Ishikawa (cell line): ENCODE measurements at regions not wholly inside any gene's neighbourhood (a gene's known extent, or its start where the extent isn't known, plus 50 kb on each side); places are given as distances from the start of the nearest gene placed in this dataset.

Experiments
- CEBPB ChIP-seq: IDR thresholded peaks from 2 replicates; pipeline ENCODE4 v1.6.1; 2012
- CREB1 ChIP-seq: IDR thresholded peaks from 2 replicates; pipeline ENCODE4 v1.6.1; 2012; ENCODE audit warnings: low read depth
- EGR1 ChIP-seq: IDR thresholded peaks from 2 replicates; pipeline ENCODE4 v1.6.1; 2012
- EP300 ChIP-seq: IDR thresholded peaks from 2 replicates; pipeline ENCODE4 v1.6.1; 2012; ENCODE audit warnings: borderline replicate concordance
- FOXM1 ChIP-seq: IDR thresholded peaks from 2 replicates; pipeline ENCODE4 v1.6.1; 2012; ENCODE audit warnings: low read depth, borderline replicate concordance
- MAX ChIP-seq: IDR thresholded peaks from 2 replicates; pipeline ENCODE4 v1.6.1; 2012
- NFIC ChIP-seq: IDR thresholded peaks from 2 replicates; pipeline ENCODE4 v1.6.1; 2012
- RAD21 ChIP-seq: IDR thresholded peaks from 2 replicates; pipeline ENCODE4 v1.6.1; 2012; ENCODE audit warnings: low read depth
- REST ChIP-seq: IDR thresholded peaks from 2 replicates; pipeline ENCODE4 v1.6.1; 2012; ENCODE audit warnings: low read depth, mild to moderate bottlenecking
- TAF1 ChIP-seq: IDR thresholded peaks from 2 replicates; pipeline ENCODE4 v1.6.1; 2012; ENCODE audit warnings: low read depth, mild to moderate bottlenecking
- TCF12 ChIP-seq: IDR thresholded peaks from 2 replicates; pipeline ENCODE4 v1.6.1; 2012; ENCODE audit warnings: low read depth
- TEAD4 ChIP-seq: IDR thresholded peaks from 2 replicates; pipeline ENCODE4 v1.6.1; 2012
- USF1 ChIP-seq: IDR thresholded peaks from 2 replicates; pipeline ENCODE4 v1.6.1; 2012
- YY1 ChIP-seq: IDR thresholded peaks from 2 replicates; pipeline ENCODE4 v1.6.1; 2012; ENCODE audit warnings: low read depth
- ZBTB7A ChIP-seq: IDR thresholded peaks from 2 replicates; pipeline ENCODE4 v1.6.1; 2012; ENCODE audit warnings: low read depth

- TF ChIP-seq EGR1 (no peak), FOXM1 (no peak), REST (no peak), CEBPB (no peak), YY1 (no peak), TEAD4 (no peak), CREB1 (no peak), USF1 (no peak), TAF1 (no peak), MAX (no peak), NFIC (no peak), TCF12 (no peak), EP300 (no peak), ZBTB7A (no peak), RAD21 (no peak)
Observed at GRCh38 chr3:31240874-31241273, 291.9 kb upstream of the STT3B start.

GRCh38 chr3:31241533-31241932 is 291.2 kb upstream of the STT3B start:
- TF ChIP-seq NFIC (no peak), EP300 (no peak), TEAD4 (no peak), ZBTB7A (no peak), CREB1 (no peak), EGR1 (no peak), RAD21 (no peak), TAF1 (no peak), YY1 (no peak), REST (no peak), USF1 (no peak), TCF12 (no peak), MAX (no peak), CEBPB (no peak)

GRCh38 chr3:31242026-31242960 is 290.4 kb upstream of the STT3B start:
- TF ChIP-seq USF1 = no peak
- TF ChIP-seq ZBTB7A = no peak
- no peak for TF ChIP-seq TAF1
- no peak for TF ChIP-seq RAD21
- TF ChIP-seq NFIC = no peak
- no peak for TF ChIP-seq TCF12
- no peak for TF ChIP-seq FOXM1
- no peak for TF ChIP-seq YY1
- no peak for TF ChIP-seq REST
- TF ChIP-seq EP300 = no peak
- TF ChIP-seq TEAD4 = no peak
- no peak for TF ChIP-seq CEBPB
- no peak for TF ChIP-seq EGR1
- TF ChIP-seq CREB1 = no peak
- TF ChIP-seq MAX = no peak
